Astrocyte (in vitro differentiated cells and primary cell): ENCODE measurements at regions not wholly inside any gene's neighbourhood (a gene's known extent, or its start where the extent isn't known, plus 50 kb on each side); places are given as distances from the start of the nearest gene placed in this dataset.

Experiments
- DNase-seq: peaks from one replicate; pipeline ENCODE4 v3.0.0-alpha.2; 2010; ENCODE audit warnings: low read depth
- FAIRE-seq: peaks from 2 replicates; lab custom pipeline; 2011; peaks lifted over from hg19 to GRCh38; lab: Jason Lieb, UNC
- H2AFZ ChIP-seq: 2 replicates; pipeline ENCODE4 v1.6.0; 2012; ENCODE audit warnings: low read depth, low read length, inconsistent platforms
- H3K27ac ChIP-seq: 2 replicates; pipeline ENCODE4 v1.5.1; 2011; ENCODE audit warnings: low read depth, low read length, inconsistent platforms
- H3K27me3 ChIP-seq: 2 replicates; pipeline ENCODE4 v1.6.0; 2011; ENCODE audit warnings: low read length, inconsistent platforms; ENCODE audit not compliant: insufficient read depth
- H3K36me3 ChIP-seq: 2 replicates; pipeline ENCODE4 v1.5.1; 2011; ENCODE audit warnings: low read length, inconsistent platforms; ENCODE audit not compliant: insufficient read depth
- H3K4me1 ChIP-seq: 2 replicates; pipeline ENCODE4 v1.5.1; 2011; ENCODE audit warnings: low read length, inconsistent platforms; ENCODE audit not compliant: insufficient read depth
- H3K4me2 ChIP-seq: 2 replicates; pipeline ENCODE4 v1.6.0; 2012; ENCODE audit warnings: low read length, inconsistent platforms
- H3K4me3 ChIP-seq: 2 replicates; pipeline ENCODE4 v1.5.1; 2011; ENCODE audit warnings: low read depth, mild to moderate bottlenecking, low read length, inconsistent platforms; ENCODE audit not compliant: insufficient read depth
- H3K79me2 ChIP-seq: 2 replicates; pipeline ENCODE4 v1.6.0; 2012; ENCODE audit warnings: mild to moderate bottlenecking, low read length, inconsistent platforms; ENCODE audit not compliant: insufficient read depth
- H3K9ac ChIP-seq: 2 replicates; pipeline ENCODE4 v1.6.0; 2012; ENCODE audit warnings: mild to moderate bottlenecking, low read length, inconsistent platforms
- H3K9me3 ChIP-seq: 2 replicates; pipeline ENCODE4 v1.5.1; 2012; ENCODE audit warnings: low read depth, mild to moderate bottlenecking, low read length, inconsistent platforms; ENCODE audit not compliant: insufficient read depth
- H4K20me1 ChIP-seq: 2 replicates; pipeline ENCODE4 v1.6.0; 2012; ENCODE audit warnings: low read length, inconsistent platforms; ENCODE audit not compliant: insufficient read depth
- H3K27ac Mint-ChIP-seq: one replicate; pipeline ENCODE4 v1.8.0; 2021; ENCODE audit warnings: mild to moderate bottlenecking, mixed read lengths; ENCODE audit not compliant: unreplicated experiment
- H3K27me3 Mint-ChIP-seq: one replicate; pipeline ENCODE4 v1.8.0; 2021; ENCODE audit warnings: low read depth, mixed read lengths; ENCODE audit not compliant: unreplicated experiment
- H3K36me3 Mint-ChIP-seq: one replicate; pipeline ENCODE4 v1.8.0; 2021; ENCODE audit warnings: low read depth, mixed read lengths; ENCODE audit not compliant: unreplicated experiment
- H3K4me1 Mint-ChIP-seq: one replicate; pipeline ENCODE4 v1.8.0; 2021; ENCODE audit warnings: low read depth, mixed read lengths; ENCODE audit not compliant: unreplicated experiment
- H3K4me3 Mint-ChIP-seq: one replicate; pipeline ENCODE4 v1.8.0; 2021; ENCODE audit warnings: mild to moderate bottlenecking, moderate library complexity, mixed read lengths; ENCODE audit not compliant: unreplicated experiment
- H3K9me3 Mint-ChIP-seq: one replicate; pipeline ENCODE4 v1.8.0; 2021; ENCODE audit warnings: mild to moderate bottlenecking, mixed read lengths; ENCODE audit not compliant: unreplicated experiment
- CTCF ChIP-seq: IDR thresholded peaks from 2 replicates; pipeline ENCODE4 v1.5.1; 2011; ENCODE audit warnings: low read depth, mild to moderate bottlenecking, inconsistent platforms, low read length, moderate library complexity; ENCODE audit not compliant: insufficient read depth
- EZH2 ChIP-seq: IDR thresholded peaks from 2 replicates; pipeline ENCODE4 v1.6.1; 2012; ENCODE audit warnings: mild to moderate bottlenecking, low read length, inconsistent platforms; ENCODE audit not compliant: insufficient read depth

GRCh38 chr2:234378440-234378839, 118.4 kb downstream of the ARL4C start:
- Histone ChIP-seq H3K27me3 (no peaks in the 10 kb centered on the region), H3K9me3 (no peaks in the 10 kb centered on the region), H3K36me3 (no peaks in the 10 kb centered on the region), H3K79me2 (no peaks in the 10 kb centered on the region), H3K4me3 (peak overlapping the region; percentile 17), H3K4me1 (peaks cover 15% of the 10 kb centered on the region), H3K27ac (peak overlapping the region; percentile 65), H3K4me2 (peak overlapping the region; percentile 77), H2AFZ (peak overlapping the region; percentile 30), H3K9ac (peak overlapping the region; percentile 70), H4K20me1 (no peaks in the 10 kb centered on the region)
- no peaks in the 10 kb centered on the region for H3K36me3 Mint-ChIP-seq
- no peak overlapping the region for H3K4me3 Mint-ChIP-seq
- H3K9me3 Mint-ChIP-seq = peaks cover 2% of the 10 kb centered on the region
- TF ChIP-seq EZH2 (no peak), CTCF (no peak)
- DNase-seq = peak; percentile 58
- peaks cover 6% of the 10 kb centered on the region for H3K27me3 Mint-ChIP-seq
- H3K4me1 Mint-ChIP-seq = peaks cover 14% of the 10 kb centered on the region
- H3K27ac Mint-ChIP-seq = peak overlapping the region; percentile 98
- no peak for FAIRE-seq

- no peaks in the 10 kb centered on the region for H3K36me3 ChIP-seq
- H3K4me3 Mint-ChIP-seq = no peak overlapping the region
- no peaks in the 10 kb centered on the region for H4K20me1 ChIP-seq
- no peak for FAIRE-seq
- H3K27me3 Mint-ChIP-seq = peaks cover 6% of the 10 kb centered on the region
- no peaks in the 10 kb centered on the region for H3K36me3 Mint-ChIP-seq
- H3K79me2 ChIP-seq = no peaks in the 10 kb centered on the region
- H3K4me1 ChIP-seq = peaks cover 15% of the 10 kb centered on the region
- H3K4me1 Mint-ChIP-seq = peaks cover 14% of the 10 kb centered on the region
- peak overlapping the region; percentile 30 for H2AFZ ChIP-seq
- peak overlapping the region; percentile 70 for H3K9ac ChIP-seq
- H3K4me3 ChIP-seq = peak overlapping the region; percentile 17
- H3K27ac ChIP-seq = peak overlapping the region; percentile 65
- peaks cover 2% of the 10 kb centered on the region for H3K9me3 Mint-ChIP-seq
- H3K27ac Mint-ChIP-seq = peak overlapping the region; percentile 98
- no peaks in the 10 kb centered on the region for H3K9me3 ChIP-seq
- TF ChIP-seq CTCF = no peak
- TF ChIP-seq EZH2 = no peak
- peak; percentile 94 for DNase-seq
- H3K27me3 ChIP-seq = no peaks in the 10 kb centered on the region
- H3K4me2 ChIP-seq = peak overlapping the region; percentile 77
Observed at GRCh38 chr2:234377761-234378391, 119.0 kb downstream of the ARL4C start.

GRCh38 chr2:234376229-234376628, 120.7 kb downstream of the ARL4C start:
- Histone ChIP-seq H3K4me3 (no peak overlapping the region), H4K20me1 (no peaks in the 10 kb centered on the region), H3K9me3 (no peaks in the 10 kb centered on the region), H3K4me2 (no peak overlapping the region), H2AFZ (no peak overlapping the region), H3K4me1 (peaks cover 15% of the 10 kb centered on the region), H3K9ac (no peak overlapping the region), H3K27me3 (no peaks in the 10 kb centered on the region), H3K36me3 (no peaks in the 10 kb centered on the region), H3K79me2 (no peaks in the 10 kb centered on the region), H3K27ac (no peak overlapping the region)
- Mint-ChIP-seq H3K27ac (no peak overlapping the region), H3K4me1 (peaks cover 14% of the 10 kb centered on the region), H3K27me3 (peaks cover 8% of the 10 kb centered on the region), H3K9me3 (peaks cover 2% of the 10 kb centered on the region), H3K4me3 (no peak overlapping the region), H3K36me3 (no peaks in the 10 kb centered on the region)
- no peak for TF ChIP-seq EZH2
- no peak for TF ChIP-seq CTCF
- FAIRE-seq (no peak), DNase-seq (no peak)
